ENCODE measurements at regions not wholly inside any gene's neighbourhood (a gene's known extent, or its start where the extent isn't known, plus 50 kb on each side); places are given as distances from the start of the nearest gene placed in this dataset.

DNA sequence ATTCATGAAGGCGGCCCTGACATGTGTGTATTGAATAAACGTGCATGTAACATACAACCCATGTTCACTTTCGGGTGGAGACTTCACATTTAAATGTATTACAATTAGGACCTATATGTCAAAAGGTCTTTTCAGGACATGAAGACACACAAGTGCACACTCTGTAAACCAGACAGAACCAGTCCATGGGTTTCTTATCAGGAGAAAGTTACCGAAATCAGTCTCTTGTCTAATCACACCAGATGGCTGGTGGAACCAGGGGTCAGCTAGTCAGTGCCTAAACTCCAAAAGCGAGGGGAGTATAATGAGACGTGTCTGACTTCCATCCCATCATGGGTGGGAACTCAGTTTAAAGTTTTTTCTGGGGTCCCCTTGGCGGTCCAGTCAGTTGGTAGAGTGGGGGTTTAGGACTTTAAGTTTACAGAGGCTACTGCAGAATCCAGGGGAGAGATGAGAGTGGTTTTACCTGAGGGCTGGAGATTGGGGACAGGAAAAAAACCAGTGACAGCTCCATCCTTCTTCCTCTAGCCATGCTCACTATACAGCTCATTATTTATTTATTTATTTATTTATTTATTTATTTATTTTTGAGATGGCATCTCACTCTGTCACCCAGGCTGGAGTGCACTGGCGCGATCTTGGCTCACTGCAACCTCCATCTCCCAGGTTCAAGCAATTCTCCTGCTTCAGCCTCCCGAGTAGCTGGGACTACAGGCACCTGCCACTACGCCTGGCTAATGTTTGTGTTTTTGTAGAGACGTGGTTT lies 251.3 kb upstream of the LYZL1 start:
- no peaks in the 10 kb centered on the region for H3K36me3 ChIP-seq (ENCODE audit: insufficient read depth)
- no peaks in the 10 kb centered on the region for H3K79me2 ChIP-seq (ENCODE audit: insufficient read depth, low read depth)
- H3K27me3 ChIP-seq (ENCODE audit: insufficient read depth, low read depth): no peaks in the 10 kb centered on the region
- no peak overlapping the region for H2AFZ ChIP-seq (ENCODE audit: low read depth)
- no peaks in the 10 kb centered on the region for H3K4me1 ChIP-seq (ENCODE audit: low read depth, poor library complexity, severe bottlenecking)
- H4K20me1 ChIP-seq (ENCODE audit: insufficient read depth): no peaks in the 10 kb centered on the region
- H3K4me2 ChIP-seq: no peak overlapping the region
- no peak overlapping the region for H3K9ac ChIP-seq
- H3K27ac ChIP-seq: no peak overlapping the region
- H3K4me3 ChIP-seq (IDR thresholded peaks at IDR 0.05; ENCODE audit: insufficient read depth, low read depth, low read length): no peak overlapping the region
- TF ChIP-seq, protein P1, sequence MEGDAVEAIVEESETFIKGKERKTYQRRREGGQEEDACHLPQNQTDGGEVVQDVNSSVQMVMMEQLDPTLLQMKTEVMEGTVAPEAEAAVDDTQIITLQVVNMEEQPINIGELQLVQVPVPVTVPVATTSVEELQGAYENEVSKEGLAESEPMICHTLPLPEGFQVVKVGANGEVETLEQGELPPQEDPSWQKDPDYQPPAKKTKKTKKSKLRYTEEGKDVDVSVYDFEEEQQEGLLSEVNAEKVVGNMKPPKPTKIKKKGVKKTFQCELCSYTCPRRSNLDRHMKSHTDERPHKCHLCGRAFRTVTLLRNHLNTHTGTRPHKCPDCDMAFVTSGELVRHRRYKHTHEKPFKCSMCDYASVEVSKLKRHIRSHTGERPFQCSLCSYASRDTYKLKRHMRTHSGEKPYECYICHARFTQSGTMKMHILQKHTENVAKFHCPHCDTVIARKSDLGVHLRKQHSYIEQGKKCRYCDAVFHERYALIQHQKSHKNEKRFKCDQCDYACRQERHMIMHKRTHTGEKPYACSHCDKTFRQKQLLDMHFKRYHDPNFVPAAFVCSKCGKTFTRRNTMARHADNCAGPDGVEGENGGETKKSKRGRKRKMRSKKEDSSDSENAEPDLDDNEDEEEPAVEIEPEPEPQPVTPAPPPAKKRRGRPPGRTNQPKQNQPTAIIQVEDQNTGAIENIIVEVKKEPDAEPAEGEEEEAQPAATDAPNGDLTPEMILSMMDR (conservative IDR thresholded peaks at IDR 0.05; ENCODE audit: low read depth, low read length): no peak

DNA sequence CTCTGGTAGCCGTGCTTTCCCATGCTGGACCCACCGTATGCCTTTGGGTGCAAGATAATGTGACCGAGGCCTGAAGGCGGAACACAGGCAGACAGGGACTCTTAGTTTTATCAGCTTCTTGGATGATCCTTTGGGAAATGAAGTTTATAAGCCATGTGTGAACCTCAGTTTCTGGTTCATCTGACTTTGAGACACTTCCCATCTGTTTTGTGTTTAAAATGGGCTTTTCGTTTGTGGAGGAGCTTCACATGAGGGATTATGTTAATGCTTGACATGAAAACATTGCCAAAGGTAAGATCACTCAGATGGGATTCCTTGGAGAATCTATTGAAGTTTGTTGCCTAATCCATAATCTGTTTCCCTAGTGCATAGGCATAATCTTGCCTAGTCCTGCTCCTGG lies 249.8 kb upstream of the LYZL1 start:
- Histone ChIP-seq H3K4me3 (IDR thresholded peaks at IDR 0.05; ENCODE audit: insufficient read depth, low read depth, low read length) (no peak overlapping the region), H3K79me2 (ENCODE audit: insufficient read depth, low read depth) (no peaks in the 10 kb centered on the region), H4K20me1 (ENCODE audit: insufficient read depth) (no peaks in the 10 kb centered on the region), H3K9ac (no peak overlapping the region), H3K27ac (no peak overlapping the region), H3K27me3 (ENCODE audit: insufficient read depth, low read depth) (no peaks in the 10 kb centered on the region), H3K36me3 (ENCODE audit: insufficient read depth) (no peaks in the 10 kb centered on the region), H3K4me2 (no peak overlapping the region), H3K4me1 (ENCODE audit: low read depth, poor library complexity, severe bottlenecking) (no peaks in the 10 kb centered on the region), H2AFZ (ENCODE audit: low read depth) (no peak overlapping the region)
- TF ChIP-seq, protein P1 (conservative IDR thresholded peaks at IDR 0.05; ENCODE audit: low read depth, low read length): no peak

DNA sequence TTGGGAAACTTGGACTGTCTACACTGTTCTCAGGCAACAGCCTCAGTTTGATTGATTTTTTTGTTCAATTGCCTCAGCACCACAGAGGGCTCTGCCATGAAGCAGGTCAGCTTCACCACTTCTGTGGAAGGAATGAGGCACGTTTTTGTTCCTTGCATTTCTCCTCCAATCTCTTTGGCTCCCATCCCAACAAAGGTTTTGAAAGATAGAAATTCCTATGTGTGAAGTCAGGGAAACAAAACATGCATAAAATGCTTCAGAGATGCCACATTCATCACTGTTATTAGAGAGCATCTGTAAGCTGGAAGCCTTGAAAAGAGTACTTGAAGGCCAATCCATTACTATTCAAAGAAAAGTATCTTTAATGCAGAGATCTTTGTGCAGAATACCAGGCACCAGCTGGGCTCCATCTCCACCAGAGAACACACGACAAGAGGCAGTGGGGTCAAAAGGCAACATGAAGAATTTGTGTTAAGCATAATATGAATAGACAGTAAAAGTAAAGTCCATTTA lies 249.1 kb upstream of the LYZL1 start:
- TF ChIP-seq, protein P1 (conservative IDR thresholded peaks at IDR 0.05; ENCODE audit: low read depth, low read length): no peak
- H3K4me1 ChIP-seq (ENCODE audit: low read depth, poor library complexity, severe bottlenecking): no peaks in the 10 kb centered on the region
- no peak overlapping the region for H3K27ac ChIP-seq
- no peak overlapping the region for H3K4me3 ChIP-seq (IDR thresholded peaks at IDR 0.05; ENCODE audit: insufficient read depth, low read depth, low read length)
- no peak overlapping the region for H3K9ac ChIP-seq
- no peaks in the 10 kb centered on the region for H3K36me3 ChIP-seq (ENCODE audit: insufficient read depth)
- no peaks in the 10 kb centered on the region for H3K79me2 ChIP-seq (ENCODE audit: insufficient read depth, low read depth)
- no peaks in the 10 kb centered on the region for H4K20me1 ChIP-seq (ENCODE audit: insufficient read depth)
- no peak overlapping the region for H3K4me2 ChIP-seq
- no peak overlapping the region for H2AFZ ChIP-seq (ENCODE audit: low read depth)
- no peaks in the 10 kb centered on the region for H3K27me3 ChIP-seq (ENCODE audit: insufficient read depth, low read depth)

DNA sequence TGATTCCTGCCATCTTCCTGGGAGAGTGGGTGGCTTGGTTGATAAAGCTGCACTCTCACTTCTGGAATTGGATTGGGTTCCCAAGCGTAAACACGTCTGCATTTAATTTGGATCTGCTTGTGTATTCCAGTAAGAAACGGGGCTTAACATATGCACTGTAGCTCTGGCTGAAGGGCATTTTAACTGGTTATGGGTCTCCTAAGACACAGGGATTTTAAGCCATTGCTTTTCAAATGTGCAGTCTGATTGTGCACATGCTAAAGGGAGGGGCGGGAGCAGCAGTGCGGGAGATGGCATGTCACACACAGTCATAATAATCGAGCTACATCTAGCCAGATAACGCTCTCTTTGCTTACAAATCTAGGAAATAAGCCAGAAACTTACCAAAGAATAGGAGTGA lies 247.3 kb upstream of the LYZL1 start:
- TF ChIP-seq, protein P1 (conservative IDR thresholded peaks at IDR 0.05; ENCODE audit: low read depth, low read length): no peak
- H3K4me1 ChIP-seq (ENCODE audit: low read depth, poor library complexity, severe bottlenecking): no peaks in the 10 kb centered on the region
- no peak overlapping the region for H3K27ac ChIP-seq
- no peak overlapping the region for H2AFZ ChIP-seq (ENCODE audit: low read depth)
- no peaks in the 10 kb centered on the region for H3K79me2 ChIP-seq (ENCODE audit: insufficient read depth, low read depth)
- H3K9ac ChIP-seq: no peak overlapping the region
- H3K27me3 ChIP-seq (ENCODE audit: insufficient read depth, low read depth): no peaks in the 10 kb centered on the region
- no peaks in the 10 kb centered on the region for H4K20me1 ChIP-seq (ENCODE audit: insufficient read depth)
- H3K36me3 ChIP-seq (ENCODE audit: insufficient read depth): no peaks in the 10 kb centered on the region
- H3K4me2 ChIP-seq: no peak overlapping the region
- no peak overlapping the region for H3K4me3 ChIP-seq (IDR thresholded peaks at IDR 0.05; ENCODE audit: insufficient read depth, low read depth, low read length)

All from KMS-11 (cell line).